ENCODE measurements at regions not wholly inside any gene's neighbourhood (a gene's known extent, or its start where the extent isn't known, plus 50 kb on each side); places are given as distances from the start of the nearest gene placed in this dataset.

DNA sequence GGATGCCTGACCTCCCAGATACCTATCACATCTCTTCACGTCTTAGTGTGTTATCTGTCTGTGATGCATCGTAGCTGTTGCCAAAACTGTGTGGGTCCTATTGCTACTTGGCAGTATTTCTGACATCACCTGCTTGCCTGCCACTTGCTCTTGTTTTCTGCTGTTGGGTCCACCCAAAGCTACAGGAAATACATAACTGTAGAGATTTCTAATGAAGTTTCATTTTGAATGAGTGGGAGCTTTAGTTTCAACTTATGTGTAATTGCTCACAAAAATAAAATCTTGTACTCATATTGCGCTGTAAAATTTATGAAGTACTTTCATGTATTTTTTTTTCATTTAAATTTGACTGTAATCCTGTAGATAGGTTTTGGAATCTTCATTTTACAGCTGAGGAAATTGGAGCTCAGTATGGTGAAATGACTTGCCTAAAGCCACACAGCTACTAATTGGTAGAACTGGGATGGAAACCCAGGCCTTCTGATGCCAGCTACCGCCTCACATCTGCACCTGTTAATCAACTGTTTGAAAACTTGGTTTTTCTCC lies 113.6 kb upstream of the MAN1A1 start (continued):
- TF ChIP-seq REST (IDR thresholded peaks at IDR 0.05; ENCODE audit: unreplicated experiment) (no peak), ZNF331 (CRISPR knock-in tag; IDR thresholded peaks at IDR 0.05; ENCODE audit: low read depth) (no peak)
- TF ChIP-seq, protein P1, sequence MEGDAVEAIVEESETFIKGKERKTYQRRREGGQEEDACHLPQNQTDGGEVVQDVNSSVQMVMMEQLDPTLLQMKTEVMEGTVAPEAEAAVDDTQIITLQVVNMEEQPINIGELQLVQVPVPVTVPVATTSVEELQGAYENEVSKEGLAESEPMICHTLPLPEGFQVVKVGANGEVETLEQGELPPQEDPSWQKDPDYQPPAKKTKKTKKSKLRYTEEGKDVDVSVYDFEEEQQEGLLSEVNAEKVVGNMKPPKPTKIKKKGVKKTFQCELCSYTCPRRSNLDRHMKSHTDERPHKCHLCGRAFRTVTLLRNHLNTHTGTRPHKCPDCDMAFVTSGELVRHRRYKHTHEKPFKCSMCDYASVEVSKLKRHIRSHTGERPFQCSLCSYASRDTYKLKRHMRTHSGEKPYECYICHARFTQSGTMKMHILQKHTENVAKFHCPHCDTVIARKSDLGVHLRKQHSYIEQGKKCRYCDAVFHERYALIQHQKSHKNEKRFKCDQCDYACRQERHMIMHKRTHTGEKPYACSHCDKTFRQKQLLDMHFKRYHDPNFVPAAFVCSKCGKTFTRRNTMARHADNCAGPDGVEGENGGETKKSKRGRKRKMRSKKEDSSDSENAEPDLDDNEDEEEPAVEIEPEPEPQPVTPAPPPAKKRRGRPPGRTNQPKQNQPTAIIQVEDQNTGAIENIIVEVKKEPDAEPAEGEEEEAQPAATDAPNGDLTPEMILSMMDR (conservative IDR thresholded peaks at IDR 0.05; ENCODE audit: low read depth in 2 of 2) = no peak

- H3K4me1 Mint-ChIP-seq = no peaks in the 10 kb centered on the region
- H3K9me3 Mint-ChIP-seq = peaks cover 3% of the 10 kb centered on the region; the same call in 1 of the 3 replicates
- H3K27ac ChIP-seq (ENCODE audit: low read depth) = no peak overlapping the region
- TF ChIP-seq EZH2phosphoT487 (IDR thresholded peaks at IDR 0.05; ENCODE audit: unreplicated experiment) = no peak
- TF ChIP-seq, protein P2, sequence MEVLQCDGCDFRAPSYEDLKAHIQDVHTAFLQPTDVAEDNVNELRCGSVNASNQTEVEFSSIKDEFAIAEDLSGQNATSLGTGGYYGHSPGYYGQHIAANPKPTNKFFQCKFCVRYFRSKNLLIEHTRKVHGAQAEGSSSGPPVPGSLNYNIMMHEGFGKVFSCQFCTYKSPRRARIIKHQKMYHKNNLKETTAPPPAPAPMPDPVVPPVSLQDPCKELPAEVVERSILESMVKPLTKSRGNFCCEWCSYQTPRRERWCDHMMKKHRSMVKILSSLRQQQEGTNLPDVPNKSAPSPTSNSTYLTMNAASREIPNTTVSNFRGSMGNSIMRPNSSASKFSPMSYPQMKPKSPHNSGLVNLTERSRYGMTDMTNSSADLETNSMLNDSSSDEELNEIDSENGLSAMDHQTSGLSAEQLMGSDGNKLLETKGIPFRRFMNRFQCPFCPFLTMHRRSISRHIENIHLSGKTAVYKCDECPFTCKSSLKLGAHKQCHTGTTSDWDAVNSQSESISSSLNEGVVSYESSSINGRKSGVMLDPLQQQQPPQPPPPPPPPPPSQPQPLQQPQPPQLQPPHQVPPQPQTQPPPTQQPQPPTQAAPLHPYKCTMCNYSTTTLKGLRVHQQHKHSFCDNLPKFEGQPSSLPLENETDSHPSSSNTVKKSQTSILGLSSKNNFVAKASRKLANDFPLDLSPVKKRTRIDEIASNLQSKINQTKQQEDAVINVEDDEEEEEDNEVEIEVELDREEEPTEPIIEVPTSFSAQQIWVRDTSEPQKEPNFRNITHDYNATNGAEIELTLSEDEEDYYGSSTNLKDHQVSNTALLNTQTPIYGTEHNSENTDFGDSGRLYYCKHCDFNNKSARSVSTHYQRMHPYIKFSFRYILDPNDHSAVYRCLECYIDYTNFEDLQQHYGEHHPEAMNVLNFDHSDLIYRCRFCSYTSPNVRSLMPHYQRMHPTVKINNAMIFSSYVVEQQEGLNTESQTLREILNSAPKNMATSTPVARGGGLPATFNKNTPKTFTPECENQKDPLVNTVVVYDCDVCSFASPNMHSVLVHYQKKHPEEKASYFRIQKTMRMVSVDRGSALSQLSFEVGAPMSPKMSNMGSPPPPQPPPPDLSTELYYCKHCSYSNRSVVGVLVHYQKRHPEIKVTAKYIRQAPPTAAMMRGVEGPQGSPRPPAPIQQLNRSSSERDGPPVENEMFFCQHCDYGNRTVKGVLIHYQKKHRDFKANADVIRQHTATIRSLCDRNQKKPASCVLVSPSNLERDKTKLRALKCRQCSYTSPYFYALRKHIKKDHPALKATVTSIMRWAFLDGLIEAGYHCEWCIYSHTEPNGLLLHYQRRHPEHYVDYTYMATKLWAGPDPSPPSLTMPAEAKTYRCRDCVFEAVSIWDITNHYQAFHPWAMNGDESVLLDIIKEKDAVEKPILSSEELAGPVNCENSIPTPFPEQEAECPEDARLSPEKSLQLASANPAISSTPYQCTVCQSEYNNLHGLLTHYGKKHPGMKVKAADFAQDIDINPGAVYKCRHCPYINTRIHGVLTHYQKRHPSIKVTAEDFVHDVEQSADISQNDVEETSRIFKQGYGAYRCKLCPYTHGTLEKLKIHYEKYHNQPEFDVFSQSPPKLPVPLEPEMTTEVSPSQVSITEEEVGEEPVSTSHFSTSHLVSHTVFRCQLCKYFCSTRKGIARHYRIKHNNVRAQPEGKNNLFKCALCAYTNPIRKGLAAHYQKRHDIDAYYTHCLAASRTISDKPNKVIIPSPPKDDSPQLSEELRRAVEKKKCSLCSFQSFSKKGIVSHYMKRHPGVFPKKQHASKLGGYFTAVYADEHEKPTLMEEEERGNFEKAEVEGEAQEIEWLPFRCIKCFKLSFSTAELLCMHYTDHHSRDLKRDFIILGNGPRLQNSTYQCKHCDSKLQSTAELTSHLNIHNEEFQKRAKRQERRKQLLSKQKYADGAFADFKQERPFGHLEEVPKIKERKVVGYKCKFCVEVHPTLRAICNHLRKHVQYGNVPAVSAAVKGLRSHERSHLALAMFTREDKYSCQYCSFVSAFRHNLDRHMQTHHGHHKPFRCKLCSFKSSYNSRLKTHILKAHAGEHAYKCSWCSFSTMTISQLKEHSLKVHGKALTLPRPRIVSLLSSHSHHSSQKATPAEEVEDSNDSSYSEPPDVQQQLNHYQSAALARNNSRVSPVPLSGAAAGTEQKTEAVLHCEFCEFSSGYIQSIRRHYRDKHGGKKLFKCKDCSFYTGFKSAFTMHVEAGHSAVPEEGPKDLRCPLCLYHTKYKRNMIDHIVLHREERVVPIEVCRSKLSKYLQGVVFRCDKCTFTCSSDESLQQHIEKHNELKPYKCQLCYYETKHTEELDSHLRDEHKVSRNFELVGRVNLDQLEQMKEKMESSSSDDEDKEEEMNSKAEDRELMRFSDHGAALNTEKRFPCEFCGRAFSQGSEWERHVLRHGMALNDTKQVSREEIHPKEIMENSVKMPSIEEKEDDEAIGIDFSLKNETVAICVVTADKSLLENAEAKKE (CRISPR knock-in tag; IDR thresholded peaks at IDR 0.05) = no peak
- no peak for TF ChIP-seq STAT1 (IDR thresholded peaks at IDR 0.05; ENCODE audit: unreplicated experiment)
- no peak for TF ChIP-seq ZNF114 (CRISPR knock-in tag; IDR thresholded peaks at IDR 0.05)
- DNase-seq (ENCODE audit: low spot score) = no peak
- H2AFZ ChIP-seq = no peak overlapping the region
- H3K36me3 ChIP-seq (ENCODE audit: insufficient read depth) = no peaks in the 10 kb centered on the region
- no peak overlapping the region for H3K4me2 ChIP-seq
- H3K79me2 ChIP-seq (replicated peaks; ENCODE audit: insufficient read depth) = no peaks in the 10 kb centered on the region
- H3K36me3 Mint-ChIP-seq (ENCODE audit: low read depth) = no peaks in the 10 kb centered on the region
- no peak overlapping the region for H3K4me3 ChIP-seq
- H3F3A ChIP-seq (replicated peaks; ENCODE audit: low read depth) = no peaks in the 10 kb centered on the region
- no peak overlapping the region for H3K4me3 Mint-ChIP-seq
- no peaks in the 10 kb centered on the region for H3K27me3 ChIP-seq (ENCODE audit: insufficient read depth)
- no peaks in the 10 kb centered on the region for H3K4me1 ChIP-seq (ENCODE audit: insufficient read depth)
- no peak for ATAC-seq
- peaks cover 6% of the 10 kb centered on the region for H3K27me3 Mint-ChIP-seq (ENCODE audit: insufficient read depth, low read depth, poor library complexity)
- H4K20me1 ChIP-seq (replicated peaks; ENCODE audit: insufficient read depth) = no peaks in the 10 kb centered on the region
- H3K9me2 ChIP-seq (ENCODE audit: insufficient read depth) = peaks cover 7% of the 10 kb centered on the region; the same call in 1 of the 2 replicates
- no peak overlapping the region for H3K27ac Mint-ChIP-seq
These were observed 111.6 kb upstream of the MAN1A1 start for GRCh38 chr6:119461187-119461586.
